GM18505 (cell line): ENCODE measurements at regions not wholly inside any gene's neighbourhood (a gene's known extent, or its start where the extent isn't known, plus 50 kb on each side); places are given as distances from the start of the nearest gene placed in this dataset.
"Not testable (repeated sequence)": the region's sequence is repeated elsewhere in the genome, so short reads cannot be mapped to it uniquely, and the experiment has no call there.

Source experiments
- ATAC-seq: cut with Tn5 transposase; IDR thresholded peaks from one replicate; pipeline ENCODE4 v1.9.1; 2021; ENCODE audit not compliant: unreplicated experiment
- POLR2A ChIP-seq: IDR thresholded peaks from 4 replicates; pipeline ENCODE4 v1.6.1; 2011; ENCODE audit warnings: borderline replicate concordance; ENCODE audit not compliant: insufficient read depth, insufficient read length; ENCODE audit errors: extremely low read depth

GRCh38 chr9:104980039-104980654, 52.2 kb upstream of the ABCA1 start:
- no peak for ATAC-seq
- no peak for TF ChIP-seq POLR2A

- ATAC-seq: no peak
- TF ChIP-seq POLR2A: no peak
Measured at GRCh38 chr9:104981543-104982129, 53.7 kb upstream of the ABCA1 start.

- ATAC-seq: no peak
- TF ChIP-seq POLR2A: no peak
Measured at GRCh38 chr9:104982543-104982942, 54.6 kb upstream of the ABCA1 start.

GRCh38 chr9:104983491-104983890, 55.5 kb upstream of the ABCA1 start:
- ATAC-seq: no peak
- no peak for TF ChIP-seq POLR2A

GRCh38 chr9:104984121-104984520, 56.2 kb upstream of the ABCA1 start:
- no peak for TF ChIP-seq POLR2A
- no peak for ATAC-seq

- no peak for ATAC-seq
- no peak for TF ChIP-seq POLR2A
Measured at GRCh38 chr9:104984542-104984941, 56.6 kb upstream of the ABCA1 start.

- no peak for TF ChIP-seq POLR2A
- no peak for ATAC-seq
Measured at GRCh38 chr9:104984948-104985347, 57.0 kb upstream of the ABCA1 start.

GRCh38 chr9:104986096-104986495, 58.1 kb upstream of the ABCA1 start:
- no peak for TF ChIP-seq POLR2A
- no peak for ATAC-seq

- ATAC-seq: no peak
- no peak for TF ChIP-seq POLR2A
Measured at GRCh38 chr9:104987743-104988142, 59.8 kb upstream of the ABCA1 start.

GRCh38 chr9:104988539-104988938, 60.6 kb upstream of the ABCA1 start:
- no peak for TF ChIP-seq POLR2A
- ATAC-seq: no peak

- peak; percentile 90 for ATAC-seq
Measured at GRCh38 chr9:104991144-104991953, 63.4 kb upstream of the ABCA1 start.

GRCh38 chr9:104992659-104993058, 64.7 kb upstream of the ABCA1 start:
- no peak for ATAC-seq
- no peak for TF ChIP-seq POLR2A

More at GRCh38 chr9:104991144-104991953, 63.4 kb upstream of the ABCA1 start:
- no peak for TF ChIP-seq POLR2A

GRCh38 chr9:104993291-104993963, 65.5 kb upstream of the ABCA1 start:
- no peak for TF ChIP-seq POLR2A
- ATAC-seq: no peak

GRCh38 chr9:104997536-104997935, 69.6 kb upstream of the ABCA1 start:
- no peak for TF ChIP-seq POLR2A

GRCh38 chr9:104999136-104999535, 71.2 kb upstream of the ABCA1 start:
- no peak for ATAC-seq
- no peak for TF ChIP-seq POLR2A

More at GRCh38 chr9:104997536-104997935, 69.6 kb upstream of the ABCA1 start:
- ATAC-seq: no peak

- ATAC-seq: not testable (repeated sequence)
Measured at GRCh38 chr9:105000529-105000928, 72.6 kb upstream of the ABCA1 start.
